GM23248 (cell line): ENCODE measurements at regions not wholly inside any gene's neighbourhood (a gene's known extent, or its start where the extent isn't known, plus 50 kb on each side); places are given as distances from the start of the nearest gene placed in this dataset.
"Not testable (repeated sequence)": the region's sequence is repeated elsewhere in the genome, so short reads cannot be mapped to it uniquely, and the experiment has no call there.

Experiments used
- DNase-seq: peaks from one replicate; pipeline ENCODE4 v3.0.0-alpha.2; 2015
- H2AFZ ChIP-seq: fragments of 200-600 bp; sonication (generic); 2 replicates; pipeline ENCODE4 v1.6.1; 2016; ENCODE audit warnings: antibody characterized with exemption
- H3F3A ChIP-seq: fragments of 200-600 bp; sonication (generic); 2 replicates; pipeline ENCODE4 v1.6.1; 2016; ENCODE audit warnings: mild to moderate bottlenecking, antibody characterized with exemption, mixed run types; ENCODE audit not compliant: insufficient read depth
- H3K27ac ChIP-seq: fragments of 200-600 bp; sonication (generic); 2 replicates; pipeline ENCODE4 v1.5.1; 2016; ENCODE audit warnings: mild to moderate bottlenecking
- H3K27me3 ChIP-seq: fragments of 200-600 bp; sonication (generic); replicated peaks from 2 replicates; pipeline ENCODE4 v1.6.1; 2016; ENCODE audit warnings: mild to moderate bottlenecking; ENCODE audit not compliant: insufficient read depth
- H3K36me3 ChIP-seq: fragments of 200-600 bp; sonication (generic); 2 replicates; pipeline ENCODE4 v1.6.1; 2016; ENCODE audit warnings: low read depth, mild to moderate bottlenecking
- H3K4me1 ChIP-seq: fragments of 200-600 bp; sonication (generic); 2 replicates; pipeline ENCODE4 v1.6.1; 2016; ENCODE audit warnings: mild to moderate bottlenecking; ENCODE audit not compliant: insufficient read depth
- H3K4me2 ChIP-seq: fragments of 200-600 bp; sonication (generic); one replicate; pipeline ENCODE4 v1.6.1; 2016; ENCODE audit warnings: mild to moderate bottlenecking; ENCODE audit not compliant: unreplicated experiment
- H3K4me3 ChIP-seq: fragments of 200-600 bp; sonication (generic); 2 replicates; pipeline ENCODE4 v1.5.1; 2016; ENCODE audit warnings: mild to moderate bottlenecking
- H3K79me2 ChIP-seq: fragments of 200-600 bp; sonication (generic); 2 replicates; pipeline ENCODE4 v1.6.1; 2016; ENCODE audit warnings: mild to moderate bottlenecking; ENCODE audit not compliant: insufficient read depth
- H3K9ac ChIP-seq: fragments of 200-600 bp; sonication (generic); 2 replicates; pipeline ENCODE4 v1.6.1; 2016; ENCODE audit warnings: mild to moderate bottlenecking
- H3K9me2 ChIP-seq: fragments of 200-600 bp; sonication (generic); 2 replicates; pipeline ENCODE4 v1.6.1; 2016; ENCODE audit warnings: mixed run types, mild to moderate bottlenecking, moderate library complexity; ENCODE audit not compliant: insufficient read depth
- H3K9me3 ChIP-seq: fragments of 200-600 bp; sonication (generic); one replicate; pipeline ENCODE4 v1.6.1; 2017; ENCODE audit warnings: low read depth
- H4K20me1 ChIP-seq: fragments of 200-600 bp; sonication (generic); 2 replicates; pipeline ENCODE4 v1.6.0; 2016; ENCODE audit not compliant: insufficient read depth
- EZH2 ChIP-seq: fragments of 200-600 bp; sonication (generic); IDR thresholded peaks from 2 replicates; pipeline ENCODE4 v1.6.1; 2018; ENCODE audit warnings: antibody characterized with exemption, mild to moderate bottlenecking; ENCODE audit not compliant: insufficient read depth, poor library complexity, severe bottlenecking
- EZH2phosphoT487 ChIP-seq: fragments of 200-600 bp; sonication (generic); IDR thresholded peaks from 2 replicates; pipeline ENCODE4 v1.6.1; 2018; ENCODE audit warnings: antibody characterized with exemption, moderate library complexity, mild to moderate bottlenecking, low read depth; ENCODE audit not compliant: insufficient read depth
- WGBS, 2 experiments: methylation state at CpG; one replicate each; pipeline ENCODE4 v1.1.6; 2015 to 2017; ENCODE audit warnings: low lambda C conversion rate in 2 of 2, low coverage in 1 of 2; ENCODE audit errors: missing lambda C conversion rate in 2 of 2; 5-methylcytosine and 5-hydroxymethylcytosine counted together
- in situ Hi-C: fragments of 300-500 bp; cut with MboI; formaldehyde crosslinking; loops from 2 replicates; pipeline ENCODE4 v1.15.0; 2020

DNA sequence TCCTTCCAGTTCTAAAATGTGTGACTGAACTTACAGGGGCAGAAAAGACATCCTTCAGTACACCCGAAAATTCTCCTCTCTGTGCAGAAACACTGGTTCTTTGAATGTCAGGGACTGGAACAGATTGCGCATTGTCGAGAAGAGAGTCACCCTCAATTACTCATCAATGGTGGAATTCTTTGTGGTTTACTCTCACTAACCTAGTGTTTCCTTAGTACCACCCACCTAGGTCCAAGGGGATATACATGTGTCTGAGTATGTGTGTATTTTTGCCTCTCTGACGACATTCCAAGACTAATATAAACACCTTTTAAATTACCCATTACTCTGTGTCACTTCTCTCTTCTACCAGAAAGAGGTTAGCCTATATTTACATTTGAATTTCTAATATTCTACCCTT lies 660.8 kb downstream of the TLE1 start:
- Histone ChIP-seq H3K36me3 (no peaks in the 10 kb centered on the region), H3K27me3 (peaks cover 7% of the 10 kb centered on the region; the same call in 1 of the 2 replicates), H3K4me1 (peaks cover 10% of the 10 kb centered on the region), H3K9me3 (no peaks in the 10 kb centered on the region), H3K4me2 (peak overlapping the region; percentile 19), H3K27ac (no peak overlapping the region), H3K9ac (no peak overlapping the region), H2AFZ (no peak overlapping the region), H4K20me1 (no peaks in the 10 kb centered on the region), H3K4me3 (no peak overlapping the region), H3K79me2 (no peaks in the 10 kb centered on the region), H3K9me2 (no peaks in the 10 kb centered on the region), H3F3A (peaks cover 26% of the 10 kb centered on the region)
- in situ Hi-C loops, result no loop called here
- DNase-seq, result peak; percentile 91
- TF ChIP-seq EZH2phosphoT487, result 0 out of 2 replicates have a peak, but pooled peaks have one; percentile 25
- TF ChIP-seq EZH2, result no peak
- 3 to 6% methylated on average over 4 of the region's 4 CpGs for WGBS, 2 experiments

DNA sequence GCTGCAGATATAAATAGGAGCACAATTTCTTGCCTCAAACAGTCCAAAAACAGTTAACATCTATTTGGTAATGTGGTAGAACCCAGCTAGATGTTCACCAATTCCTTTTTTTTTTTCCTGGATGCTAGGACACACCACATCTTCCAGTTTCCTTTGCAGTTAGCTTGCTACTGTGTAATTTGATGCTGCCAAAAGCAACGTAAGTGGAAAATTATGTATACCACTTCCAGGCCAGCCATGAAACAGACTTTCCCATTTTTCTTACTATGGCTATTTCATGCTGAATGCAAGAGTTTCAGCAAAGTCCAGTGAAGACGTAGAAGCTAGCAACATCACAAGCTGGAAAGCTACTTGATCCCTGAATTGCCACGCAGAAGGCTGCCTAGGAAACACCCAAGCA lies 667.2 kb downstream of the TLE1 start:
- Histone ChIP-seq H3K4me1 (no peaks in the 10 kb centered on the region), H3K9me3 (no peaks in the 10 kb centered on the region), H3F3A (no peaks in the 10 kb centered on the region), H4K20me1 (no peaks in the 10 kb centered on the region), H3K4me2 (no peak overlapping the region), H3K27me3 (peaks cover 51% of the 10 kb centered on the region), H3K4me3 (no peak overlapping the region), H2AFZ (no peak overlapping the region), H3K9me2 (no peaks in the 10 kb centered on the region; the same call in 1 of the 2 replicates), H3K27ac (no peak overlapping the region), H3K9ac (no peak overlapping the region), H3K36me3 (no peaks in the 10 kb centered on the region), H3K79me2 (no peaks in the 10 kb centered on the region)
- 45 to 52% methylated on average over 3 of the region's 3 CpGs for WGBS, 2 experiments
- in situ Hi-C loops, result no loop called here
- TF ChIP-seq EZH2phosphoT487 (no peak), EZH2 (no peak)
- DNase-seq, result no peak

DNA sequence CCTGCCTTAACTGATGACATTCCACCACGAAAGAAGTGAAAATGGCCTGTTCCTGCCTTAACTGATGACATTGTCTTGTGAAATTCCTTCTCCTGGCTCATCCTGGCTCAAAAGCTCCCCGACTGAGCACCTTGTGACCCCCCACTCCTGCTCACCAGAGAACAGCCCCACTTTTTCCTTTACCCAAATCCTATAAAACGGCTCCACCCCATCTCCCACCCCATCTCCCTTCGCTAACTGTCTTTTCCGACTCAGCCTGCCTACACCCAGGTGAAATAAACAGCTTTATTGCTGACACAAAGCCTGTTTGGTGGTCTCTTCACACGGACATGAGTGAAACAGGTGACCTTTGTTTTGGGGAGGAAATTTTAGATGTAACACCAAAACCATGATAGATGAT lies 674.4 kb downstream of the TLE1 start:
- DNase-seq, H2AFZ ChIP-seq, H4K20me1 ChIP-seq, H3K9me3 ChIP-seq, H3K79me2 ChIP-seq, H3K4me3 ChIP-seq, H3K27ac ChIP-seq, in situ Hi-C loops, H3F3A ChIP-seq, H3K4me1 ChIP-seq, H3K9ac ChIP-seq, H3K36me3 ChIP-seq, H3K4me2 ChIP-seq, H3K9me2 ChIP-seq: not testable (repeated sequence)
- WGBS, 2 experiments, result 32 to 43% methylated on average over 6 of the region's 6 CpGs
- peaks cover 23% of the 10 kb centered on the region for H3K27me3 ChIP-seq

DNA sequence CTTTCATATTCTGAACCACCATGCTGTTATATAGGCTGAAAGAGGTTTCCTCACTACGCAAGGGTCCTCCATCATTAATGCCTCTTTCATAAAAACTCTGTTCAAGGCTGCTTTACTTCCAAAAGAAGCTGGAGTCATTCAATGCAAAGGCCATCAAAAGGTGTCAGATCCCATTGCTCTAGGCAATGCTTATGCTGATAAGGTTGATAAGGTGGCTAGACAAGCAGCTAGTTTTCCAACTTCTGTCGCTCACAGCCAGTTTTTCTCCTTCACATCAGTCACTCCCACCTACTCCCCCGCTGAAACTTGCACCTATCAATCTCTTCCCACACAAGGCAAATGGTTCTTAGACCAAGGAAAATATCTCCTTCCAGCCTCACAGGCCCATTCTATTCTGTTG lies 676.2 kb downstream of the TLE1 start:
- in situ Hi-C loops, result not testable (repeated sequence)

DNA sequence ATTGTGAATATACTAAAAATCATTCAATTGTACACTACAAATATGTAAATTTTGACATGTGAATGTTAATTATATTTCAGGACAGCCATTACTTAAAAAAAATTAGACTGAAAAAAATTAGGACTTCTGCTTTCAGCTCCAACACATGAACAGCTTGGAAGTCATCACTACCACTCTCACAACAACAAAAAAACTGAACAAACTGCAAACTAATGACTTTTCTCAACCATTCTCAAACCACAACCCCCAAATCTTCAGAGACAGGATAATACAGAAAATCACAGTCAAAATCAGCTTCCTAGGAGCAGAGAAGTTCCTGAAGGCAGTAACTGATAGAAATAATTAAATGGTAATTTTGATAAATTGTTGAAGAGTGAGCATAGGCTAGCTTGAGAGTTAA lies 686.4 kb downstream of the TLE1 start:
- in situ Hi-C loops, result no loop called here
- no peaks in the 10 kb centered on the region for H3K27me3 ChIP-seq

More for the DNA sequence above, 676.2 kb downstream of the TLE1 start:
- not testable (repeated sequence) for H3K4me3 ChIP-seq, H3K27me3 ChIP-seq, H3K79me2 ChIP-seq, H3F3A ChIP-seq, H3K9me3 ChIP-seq, H3K9ac ChIP-seq, H3K36me3 ChIP-seq, H2AFZ ChIP-seq, H3K4me2 ChIP-seq, DNase-seq, H3K4me1 ChIP-seq, H4K20me1 ChIP-seq, H3K9me2 ChIP-seq, H3K27ac ChIP-seq
- WGBS, 2 experiments, result 55 to 72% methylated on average over 2 to 3 of the region's 3 CpGs

More for the DNA sequence above, 686.4 kb downstream of the TLE1 start:
- no peak for DNase-seq
- no peaks in the 10 kb centered on the region for H3K79me2 ChIP-seq
- no peaks in the 10 kb centered on the region for H3K9me3 ChIP-seq
- no peaks in the 10 kb centered on the region for H4K20me1 ChIP-seq
- no peak overlapping the region for H3K9ac ChIP-seq
- H3F3A ChIP-seq, result no peaks in the 10 kb centered on the region
- no peak overlapping the region for H3K27ac ChIP-seq
- no peak for TF ChIP-seq EZH2
- TF ChIP-seq EZH2phosphoT487, result no peak
- no peaks in the 10 kb centered on the region for H3K36me3 ChIP-seq
- no peak overlapping the region for H2AFZ ChIP-seq
- H3K4me2 ChIP-seq, result no peak overlapping the region
- H3K4me3 ChIP-seq, result no peak overlapping the region
- no peaks in the 10 kb centered on the region for H3K4me1 ChIP-seq
- H3K9me2 ChIP-seq, result 0 out of 2 replicates have a peak, but pooled peaks cover 3% of the 10 kb centered on the region
